ENCODE measurements at regions not wholly inside any gene's neighbourhood (a gene's known extent, or its start where the extent isn't known, plus 50 kb on each side); places are given as distances from the start of the nearest gene placed in this dataset.

GRCh38 chr16:80489173-80489572 is 51.6 kb upstream of the DYNLRB2 start:
- FAIRE-seq = no peak

GRCh38 chr16:80488167-80488566 is 52.6 kb upstream of the DYNLRB2 start:
- no peak for FAIRE-seq

GRCh38 chr16:80480664-80481063 is 60.1 kb upstream of the DYNLRB2 start:
- no peak for FAIRE-seq

GRCh38 chr16:80477838-80478237 is 63.0 kb upstream of the DYNLRB2 start:
- FAIRE-seq = no peak

- FAIRE-seq = no peak
These were observed 72.8 kb upstream of the DYNLRB2 start for GRCh38 chr16:80468029-80468428.

- FAIRE-seq = no peak
These were observed 74.5 kb upstream of the DYNLRB2 start for GRCh38 chr16:80466024-80466987.

- FAIRE-seq = no peak
These were observed 76.9 kb upstream of the DYNLRB2 start for GRCh38 chr16:80463751-80464495.

GRCh38 chr16:80463326-80463725 is 77.5 kb upstream of the DYNLRB2 start:
- no peak for FAIRE-seq

- FAIRE-seq = no peak
These were observed 77.9 kb upstream of the DYNLRB2 start for GRCh38 chr16:80462917-80463316.

GRCh38 chr16:80460988-80461387 is 79.8 kb upstream of the DYNLRB2 start:
- no peak for FAIRE-seq

DNA sequence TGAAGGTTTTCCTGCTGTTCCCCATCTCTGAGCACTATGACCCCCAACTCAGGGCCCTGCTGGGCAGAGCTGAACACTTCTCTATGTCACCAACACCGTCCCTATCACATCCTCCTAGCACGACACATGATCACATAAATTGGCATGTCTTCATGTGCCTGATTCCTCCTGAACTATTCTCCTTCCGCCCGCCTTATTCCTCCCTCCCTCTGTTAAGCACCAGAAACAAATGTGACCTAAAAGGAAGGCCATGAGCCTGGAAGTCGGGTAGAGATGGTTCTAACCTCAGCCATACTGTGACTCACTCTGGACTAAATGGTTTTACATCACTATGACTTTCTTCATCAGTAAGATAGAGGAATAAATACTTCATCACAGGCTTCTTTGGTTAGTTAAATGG is 80.8 kb upstream of the DYNLRB2 start:
- FAIRE-seq = no peak

GRCh38 chr16:80459331-80459777 is 81.4 kb upstream of the DYNLRB2 start:
- FAIRE-seq = no peak

- FAIRE-seq = no peak
These were observed 82.9 kb upstream of the DYNLRB2 start for GRCh38 chr16:80457871-80458270.

- FAIRE-seq = no peak
These were observed 86.0 kb upstream of the DYNLRB2 start for GRCh38 chr16:80454802-80455201.

GRCh38 chr16:80449392-80449791 is 91.4 kb upstream of the DYNLRB2 start:
- no peak for FAIRE-seq

DNA sequence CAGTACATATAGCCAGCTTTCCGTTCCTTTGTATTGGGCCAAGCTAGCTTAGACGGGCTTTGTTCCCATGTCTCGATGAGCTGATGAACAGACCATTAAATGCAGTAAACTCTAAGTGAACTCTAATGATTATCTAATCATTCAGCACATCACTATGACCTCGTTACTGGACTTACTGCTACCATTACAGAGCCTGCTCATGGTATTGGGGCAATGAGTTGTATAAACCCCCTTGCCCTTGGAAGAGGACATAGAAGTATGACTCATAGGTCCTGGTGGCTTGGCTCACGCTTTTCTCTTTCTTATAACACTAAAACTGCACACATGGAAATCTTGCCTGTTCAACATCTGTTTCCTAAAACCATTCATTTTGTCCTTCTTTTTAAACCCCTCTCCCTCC is 93.6 kb upstream of the DYNLRB2 start:
- no peak for FAIRE-seq

DNA sequence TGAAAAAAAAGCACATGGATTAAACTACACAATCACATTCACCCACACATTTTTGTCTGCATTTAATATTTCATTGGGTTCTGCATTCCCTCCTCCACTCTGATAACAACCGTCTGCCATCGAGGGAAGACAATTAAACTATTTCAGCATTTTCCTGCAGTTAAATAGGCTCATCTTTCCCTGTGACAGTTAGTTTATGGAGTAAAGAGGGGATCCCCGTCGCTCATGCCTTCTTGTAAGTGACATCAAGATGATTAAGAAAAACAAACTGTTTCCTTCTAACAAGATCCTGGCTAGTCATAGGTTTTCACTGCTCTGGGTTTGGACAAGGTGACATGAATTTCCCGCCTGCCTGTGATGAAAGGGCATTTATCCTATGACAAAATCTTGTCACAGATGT is 98.0 kb upstream of the DYNLRB2 start:
- no peak for FAIRE-seq

DNA sequence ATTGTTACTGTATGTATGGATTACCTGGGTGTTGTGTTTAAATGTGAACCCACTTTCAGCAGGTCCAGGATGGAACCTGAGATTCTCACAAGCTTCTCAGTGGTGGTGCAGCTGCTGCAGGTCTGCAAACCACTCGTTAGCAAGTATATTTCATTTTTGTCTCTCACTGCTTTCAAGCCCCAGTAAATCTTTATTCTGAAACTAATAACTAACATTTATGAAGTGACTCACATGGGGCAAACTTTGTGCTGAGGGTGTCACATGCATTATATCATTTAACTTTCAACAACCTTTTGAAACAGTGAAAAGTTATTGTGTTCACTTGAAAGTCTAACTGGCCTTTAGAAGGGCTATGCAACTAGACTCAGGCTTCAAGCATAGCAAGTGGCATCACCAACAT is 98.9 kb upstream of the DYNLRB2 start:
- no peak for FAIRE-seq

- no peak for FAIRE-seq
These were observed 100.1 kb upstream of the DYNLRB2 start for GRCh38 chr16:80440667-80441066.

DNA sequence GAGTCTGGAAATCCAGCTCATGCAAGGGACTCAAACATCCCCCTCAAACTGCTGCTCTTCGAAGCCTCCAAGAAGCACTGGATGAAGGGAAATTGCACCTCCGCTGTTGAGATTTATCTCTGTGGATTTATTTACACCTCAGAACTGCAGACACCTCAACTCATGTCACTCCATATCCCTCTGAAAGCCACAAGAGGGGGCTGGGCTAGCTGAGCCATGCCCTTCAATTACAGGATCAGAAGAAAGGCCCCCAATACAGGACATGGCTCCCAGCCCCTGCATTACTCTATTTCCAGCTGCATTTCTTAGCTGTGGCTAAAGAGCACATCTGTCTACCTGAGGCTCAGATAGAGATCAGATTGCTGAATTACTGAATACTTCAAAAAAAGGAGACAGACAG is 103.1 kb upstream of the DYNLRB2 start:
- FAIRE-seq = no peak

DNA sequence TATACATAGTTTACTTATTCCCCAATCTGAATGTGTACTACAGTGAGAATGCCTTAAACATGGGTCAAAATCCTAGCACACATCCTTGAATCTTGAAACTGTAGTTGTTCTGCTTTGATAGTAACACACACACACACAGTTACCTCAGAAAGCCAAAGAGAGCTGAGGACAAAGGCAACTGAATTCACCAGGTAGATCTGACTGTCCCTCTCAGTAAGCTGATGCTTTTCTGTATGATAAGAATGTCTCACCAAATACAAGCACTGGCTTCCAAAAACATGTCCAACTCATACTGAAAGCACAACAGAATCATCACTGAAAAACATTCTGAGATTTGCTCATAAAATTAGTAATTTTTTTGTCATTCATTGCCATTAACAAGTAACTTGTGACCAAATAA is 104.3 kb upstream of the DYNLRB2 start:
- FAIRE-seq = no peak

GRCh38 chr16:80433623-80434022 is 107.2 kb upstream of the DYNLRB2 start:
- no peak for FAIRE-seq

DNA sequence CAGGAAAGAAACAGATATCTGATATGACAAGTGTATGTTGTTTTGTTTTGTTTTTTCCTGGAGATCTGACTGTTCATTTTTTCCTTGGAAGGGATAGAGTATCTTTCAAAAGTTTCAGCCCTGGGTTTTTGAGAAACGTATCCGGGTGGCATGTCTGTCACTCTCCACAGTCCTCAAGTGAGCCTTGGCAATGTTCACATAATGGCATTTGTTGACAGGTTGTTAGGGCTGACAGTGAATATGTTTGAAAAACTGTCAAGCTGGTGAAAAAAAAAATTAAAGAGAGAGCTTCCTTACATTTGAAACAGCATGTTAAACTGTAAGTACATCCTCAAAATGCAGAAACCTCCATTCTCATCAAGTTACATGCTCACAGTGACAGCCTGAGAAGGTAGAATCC is 113.0 kb upstream of the DYNLRB2 start:
- FAIRE-seq = no peak

Measured in islet of Langerhans (tissue), 1 donor.